ENCODE measurements at regions not wholly inside any gene's neighbourhood (a gene's known extent, or its start where the extent isn't known, plus 50 kb on each side); places are given as distances from the start of the nearest gene placed in this dataset.

DNA sequence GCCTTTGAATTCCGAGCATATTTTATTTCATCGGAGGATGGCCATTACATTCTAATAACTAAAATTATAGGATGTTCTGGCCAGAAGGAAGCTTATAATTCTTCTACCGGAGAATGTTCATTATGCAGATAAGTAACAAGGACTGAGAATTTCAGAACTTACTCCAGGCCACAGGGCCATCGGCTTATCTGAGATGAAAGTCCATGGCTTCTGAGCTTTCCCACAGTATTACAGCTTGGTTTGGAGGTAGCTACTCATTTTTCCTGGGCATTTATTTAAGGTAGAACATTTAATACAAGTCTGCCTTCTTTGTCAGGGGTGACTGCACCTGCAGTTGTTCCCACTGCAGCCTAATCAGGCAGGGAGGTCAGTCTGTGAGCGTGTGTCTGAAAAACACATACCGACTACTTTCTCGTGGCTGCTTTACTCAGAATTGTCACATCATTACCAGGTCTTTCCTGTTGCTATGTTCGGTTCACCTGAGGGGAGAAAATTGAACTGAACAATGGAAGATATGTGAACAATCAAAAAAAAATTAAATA, 219.7 kb upstream of the CPHXL start:
- no peak overlapping the region for H3K4me3 Mint-ChIP-seq (ENCODE audit: unreplicated experiment)
- BruUV-seq (replicated peaks) = no TSS peak
- no peaks in the 10 kb centered on the region for H3K36me3 Mint-ChIP-seq (ENCODE audit: insufficient read depth, unreplicated experiment)
- no peaks in the 10 kb centered on the region for H3K27me3 Mint-ChIP-seq (ENCODE audit: insufficient read depth, unreplicated experiment)
- no peaks in the 10 kb centered on the region for H3K9me3 Mint-ChIP-seq (ENCODE audit: unreplicated experiment)
- CTCF ChIA-PET = interaction anchor here (0.7 kb wide), 1 partner anchor 1219 kb away, joined by 3 read pairs; no protein-coding TSS in a partner anchor
- POLR2A ChIA-PET = no interaction called here
- TF ChIP-seq, protein P1, sequence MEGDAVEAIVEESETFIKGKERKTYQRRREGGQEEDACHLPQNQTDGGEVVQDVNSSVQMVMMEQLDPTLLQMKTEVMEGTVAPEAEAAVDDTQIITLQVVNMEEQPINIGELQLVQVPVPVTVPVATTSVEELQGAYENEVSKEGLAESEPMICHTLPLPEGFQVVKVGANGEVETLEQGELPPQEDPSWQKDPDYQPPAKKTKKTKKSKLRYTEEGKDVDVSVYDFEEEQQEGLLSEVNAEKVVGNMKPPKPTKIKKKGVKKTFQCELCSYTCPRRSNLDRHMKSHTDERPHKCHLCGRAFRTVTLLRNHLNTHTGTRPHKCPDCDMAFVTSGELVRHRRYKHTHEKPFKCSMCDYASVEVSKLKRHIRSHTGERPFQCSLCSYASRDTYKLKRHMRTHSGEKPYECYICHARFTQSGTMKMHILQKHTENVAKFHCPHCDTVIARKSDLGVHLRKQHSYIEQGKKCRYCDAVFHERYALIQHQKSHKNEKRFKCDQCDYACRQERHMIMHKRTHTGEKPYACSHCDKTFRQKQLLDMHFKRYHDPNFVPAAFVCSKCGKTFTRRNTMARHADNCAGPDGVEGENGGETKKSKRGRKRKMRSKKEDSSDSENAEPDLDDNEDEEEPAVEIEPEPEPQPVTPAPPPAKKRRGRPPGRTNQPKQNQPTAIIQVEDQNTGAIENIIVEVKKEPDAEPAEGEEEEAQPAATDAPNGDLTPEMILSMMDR (IDR thresholded peaks at IDR 0.05; ENCODE audit: unreplicated experiment) = no peak
- intact Hi-C loops (cut with micrococcal nuclease) = no loop called here
- no peak for DNase-seq (ENCODE audit: unreplicated experiment)
- no peak overlapping the region for H3K27ac Mint-ChIP-seq (ENCODE audit: low read depth, unreplicated experiment)
- H3K4me1 Mint-ChIP-seq (ENCODE audit: insufficient read depth, unreplicated experiment) = no peaks in the 10 kb centered on the region

DNA sequence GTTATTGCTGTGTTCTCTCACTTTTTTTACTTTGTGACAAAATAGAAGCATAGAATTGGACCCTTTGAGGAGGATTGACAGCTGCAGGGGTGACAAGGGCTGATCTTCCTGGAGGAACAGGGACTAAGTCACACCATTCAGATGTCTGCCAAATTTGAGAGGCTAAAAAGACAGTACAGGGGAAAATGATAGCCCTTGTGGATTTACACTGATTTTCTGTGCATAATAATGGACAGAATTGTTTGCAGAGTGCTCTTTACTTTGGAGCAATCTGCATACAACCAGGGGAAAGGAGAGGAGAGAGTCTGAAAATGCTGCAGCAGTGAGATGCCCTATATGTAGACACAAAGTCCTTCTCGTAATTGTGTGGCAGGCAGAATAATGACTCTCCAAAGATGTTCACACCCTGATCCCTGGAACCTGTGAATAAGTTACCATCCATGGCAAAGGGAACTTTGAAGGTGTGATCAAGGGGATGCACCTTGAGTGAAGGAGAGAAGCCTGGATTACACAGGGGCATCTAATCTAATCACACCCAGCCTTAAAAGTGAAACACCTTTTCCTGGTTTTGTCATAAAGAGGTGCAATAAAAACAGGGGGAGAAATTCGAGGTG, 221.4 kb upstream of the CPHXL start:
- no peaks in the 10 kb centered on the region for H3K9me3 Mint-ChIP-seq (ENCODE audit: unreplicated experiment)
- ChIA-PET CTCF (no interaction called here), POLR2A (no interaction called here)
- H3K27me3 Mint-ChIP-seq (ENCODE audit: insufficient read depth, unreplicated experiment) = no peaks in the 10 kb centered on the region
- no peak for DNase-seq (ENCODE audit: unreplicated experiment)
- no peaks in the 10 kb centered on the region for H3K36me3 Mint-ChIP-seq (ENCODE audit: insufficient read depth, unreplicated experiment)
- BruUV-seq (replicated peaks) = no TSS peak
- intact Hi-C loops (cut with micrococcal nuclease) = no loop called here
- TF ChIP-seq, protein P1 (IDR thresholded peaks at IDR 0.05; ENCODE audit: unreplicated experiment) = no peak
- H3K27ac Mint-ChIP-seq (ENCODE audit: low read depth, unreplicated experiment) = no peak overlapping the region
- no peaks in the 10 kb centered on the region for H3K4me1 Mint-ChIP-seq (ENCODE audit: insufficient read depth, unreplicated experiment)
- H3K4me3 Mint-ChIP-seq (ENCODE audit: unreplicated experiment) = no peak overlapping the region

DNA sequence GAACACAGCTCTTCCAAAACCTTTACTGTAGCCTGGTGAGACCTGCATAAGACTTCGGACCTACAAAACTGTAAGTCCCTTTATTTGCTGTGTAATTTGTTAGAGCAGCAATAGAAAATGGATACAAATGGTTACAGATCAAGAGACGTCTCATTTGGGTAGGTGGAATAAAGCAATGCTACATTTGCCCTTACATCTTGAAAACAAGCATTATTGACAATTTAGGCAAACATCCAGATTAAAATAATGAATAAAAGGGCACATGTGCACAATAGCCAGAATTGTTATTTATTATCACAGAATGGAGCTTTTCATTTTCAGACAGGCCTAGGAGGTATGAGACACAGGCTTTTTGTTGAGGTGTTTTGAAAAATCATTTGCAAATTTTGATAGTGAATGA, 222.2 kb upstream of the CPHXL start:
- H3K4me3 Mint-ChIP-seq (ENCODE audit: unreplicated experiment) = no peak overlapping the region
- ChIA-PET POLR2A (no interaction called here), CTCF (no interaction called here)
- intact Hi-C loops (cut with micrococcal nuclease) = no loop called here
- BruUV-seq (replicated peaks) = no TSS peak
- no peaks in the 10 kb centered on the region for H3K36me3 Mint-ChIP-seq (ENCODE audit: insufficient read depth, unreplicated experiment)
- TF ChIP-seq, protein P1 (IDR thresholded peaks at IDR 0.05; ENCODE audit: unreplicated experiment) = no peak
- no peaks in the 10 kb centered on the region for H3K27me3 Mint-ChIP-seq (ENCODE audit: insufficient read depth, unreplicated experiment)
- no peaks in the 10 kb centered on the region for H3K9me3 Mint-ChIP-seq (ENCODE audit: unreplicated experiment)
- no peak for DNase-seq (ENCODE audit: unreplicated experiment)
- no peaks in the 10 kb centered on the region for H3K4me1 Mint-ChIP-seq (ENCODE audit: insufficient read depth, unreplicated experiment)
- no peak overlapping the region for H3K27ac Mint-ChIP-seq (ENCODE audit: low read depth, unreplicated experiment)

DNA sequence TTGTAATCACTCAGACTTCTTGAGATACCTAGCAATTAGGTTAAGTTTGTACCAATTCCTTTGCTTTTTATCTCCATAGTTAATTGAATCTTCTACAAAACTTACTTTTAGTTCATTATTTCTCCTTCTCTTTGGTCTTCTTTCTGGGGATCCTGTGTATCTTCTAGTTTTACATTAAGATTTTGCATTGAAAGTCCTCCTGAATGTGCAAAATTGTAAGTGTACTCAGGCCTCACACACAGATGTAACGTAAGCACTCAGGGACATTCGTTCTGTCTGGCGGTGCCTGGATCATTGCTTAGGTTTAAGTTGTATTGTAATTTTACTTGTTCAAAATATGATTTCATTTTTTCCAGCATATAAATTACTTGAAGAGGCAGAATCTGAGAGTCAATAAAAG, 222.6 kb upstream of the CPHXL start:
- BruUV-seq (replicated peaks) = no TSS peak
- ChIA-PET CTCF (no interaction called here), POLR2A (no interaction called here)
- H3K27me3 Mint-ChIP-seq (ENCODE audit: insufficient read depth, unreplicated experiment) = no peaks in the 10 kb centered on the region
- no peaks in the 10 kb centered on the region for H3K9me3 Mint-ChIP-seq (ENCODE audit: unreplicated experiment)
- no peak overlapping the region for H3K4me3 Mint-ChIP-seq (ENCODE audit: unreplicated experiment)
- TF ChIP-seq, protein P1 (IDR thresholded peaks at IDR 0.05; ENCODE audit: unreplicated experiment) = no peak
- DNase-seq (ENCODE audit: unreplicated experiment) = no peak
- no peaks in the 10 kb centered on the region for H3K4me1 Mint-ChIP-seq (ENCODE audit: insufficient read depth, unreplicated experiment)
- intact Hi-C loops (cut with micrococcal nuclease) = no loop called here
- H3K27ac Mint-ChIP-seq (ENCODE audit: low read depth, unreplicated experiment) = no peak overlapping the region
- H3K36me3 Mint-ChIP-seq (ENCODE audit: insufficient read depth, unreplicated experiment) = no peaks in the 10 kb centered on the region
